C4-2B (cell line): ENCODE measurements at regions not wholly inside any gene's neighbourhood (a gene's known extent, or its start where the extent isn't known, plus 50 kb on each side); places are given as distances from the start of the nearest gene placed in this dataset.

Source experiments
- CTCF ChIP-seq: fragments of 450-650 bp; conservative IDR thresholded peaks from 2 replicates; pipeline ENCODE4 v1.5.1; 2017; ENCODE audit warnings: mild to moderate bottlenecking
- ZFX ChIP-seq: fragments of 450-650 bp; IDR thresholded peaks from 2 replicates; pipeline ENCODE4 v1.6.1; 2017

DNA sequence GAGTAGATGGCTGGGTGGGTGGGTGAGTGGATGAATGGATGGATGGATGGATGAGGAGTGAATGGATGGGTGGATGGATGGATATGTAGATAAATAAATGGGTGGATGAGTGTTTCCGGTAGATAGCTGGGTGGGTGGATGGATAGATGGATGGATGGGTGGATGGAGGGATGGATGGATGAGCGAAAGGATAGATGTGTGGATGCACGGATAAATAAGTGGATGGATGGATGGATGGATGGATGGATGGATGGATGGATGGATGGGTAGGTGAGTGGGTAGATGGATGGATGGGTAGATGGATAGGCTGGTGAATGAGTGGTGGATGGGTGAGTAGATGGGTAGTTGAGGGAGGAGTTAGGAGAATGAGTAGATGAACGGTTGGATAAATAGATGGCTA, 349.3 kb downstream of the MN1 start:
- TF ChIP-seq CTCF (no peak), ZFX (no peak)
